ENCODE measurements at regions not wholly inside any gene's neighbourhood (a gene's known extent, or its start where the extent isn't known, plus 50 kb on each side); places are given as distances from the start of the nearest gene placed in this dataset.

DNA sequence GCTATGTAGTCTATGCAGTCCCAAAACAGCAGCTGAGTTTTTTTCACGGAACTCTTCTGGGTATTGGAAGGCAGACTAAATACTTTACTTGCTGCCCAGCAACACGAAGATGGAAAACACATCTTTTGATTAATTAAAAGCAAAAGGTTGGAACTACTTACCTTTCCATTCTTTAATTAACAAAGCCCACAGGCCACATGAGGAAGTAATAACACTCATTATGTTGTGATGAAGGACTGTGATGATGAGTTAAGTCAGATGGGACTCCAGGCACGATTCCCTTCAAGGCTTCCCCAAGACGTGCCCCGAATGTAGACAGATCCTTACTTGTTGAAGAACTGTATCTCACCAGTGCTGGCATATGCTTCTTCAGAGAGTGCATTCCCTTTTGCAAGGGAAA lies 129.0 kb downstream of the WIF1 start:
- TF ChIP-seq POGZ (CRISPR knock-in tag; IDR thresholded peaks at IDR 0.05) = no peak
- TF ChIP-seq FOSL1 (CRISPR knock-in tag; IDR thresholded peaks at IDR 0.05; ENCODE audit: borderline replicate concordance) = no peak
- no peak for TF ChIP-seq SRSF9 (IDR thresholded peaks at IDR 0.05; ENCODE audit: borderline replicate concordance, insufficient read depth, low read depth, low read length, poor library complexity, severe bottlenecking)
- TF ChIP-seq HHEX (CRISPR knock-in tag; IDR thresholded peaks at IDR 0.05) = no peak
- TF ChIP-seq SUZ12 (IDR thresholded peaks at IDR 0.05; ENCODE audit: low read depth, low read length) = no peak
- TF ChIP-seq, protein P1, sequence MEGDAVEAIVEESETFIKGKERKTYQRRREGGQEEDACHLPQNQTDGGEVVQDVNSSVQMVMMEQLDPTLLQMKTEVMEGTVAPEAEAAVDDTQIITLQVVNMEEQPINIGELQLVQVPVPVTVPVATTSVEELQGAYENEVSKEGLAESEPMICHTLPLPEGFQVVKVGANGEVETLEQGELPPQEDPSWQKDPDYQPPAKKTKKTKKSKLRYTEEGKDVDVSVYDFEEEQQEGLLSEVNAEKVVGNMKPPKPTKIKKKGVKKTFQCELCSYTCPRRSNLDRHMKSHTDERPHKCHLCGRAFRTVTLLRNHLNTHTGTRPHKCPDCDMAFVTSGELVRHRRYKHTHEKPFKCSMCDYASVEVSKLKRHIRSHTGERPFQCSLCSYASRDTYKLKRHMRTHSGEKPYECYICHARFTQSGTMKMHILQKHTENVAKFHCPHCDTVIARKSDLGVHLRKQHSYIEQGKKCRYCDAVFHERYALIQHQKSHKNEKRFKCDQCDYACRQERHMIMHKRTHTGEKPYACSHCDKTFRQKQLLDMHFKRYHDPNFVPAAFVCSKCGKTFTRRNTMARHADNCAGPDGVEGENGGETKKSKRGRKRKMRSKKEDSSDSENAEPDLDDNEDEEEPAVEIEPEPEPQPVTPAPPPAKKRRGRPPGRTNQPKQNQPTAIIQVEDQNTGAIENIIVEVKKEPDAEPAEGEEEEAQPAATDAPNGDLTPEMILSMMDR (CRISPR knock-in tag; IDR thresholded peaks at IDR 0.05) = no peak
- TF ChIP-seq TCF7L2 (IDR thresholded peaks at IDR 0.05; ENCODE audit: low read depth, low read length) = no peak
- no peak for TF ChIP-seq POLR2A (IDR thresholded peaks at IDR 0.05; ENCODE audit: insufficient read depth in 1 of 2, low read depth in 2 of 2, low read length in 2 of 2)
- no peak for TF ChIP-seq POLR2G (IDR thresholded peaks at IDR 0.05; ENCODE audit: low read depth, low read length)
- TF ChIP-seq FOXO1 (CRISPR knock-in tag; IDR thresholded peaks at IDR 0.05) = no peak
- TF ChIP-seq MAFG (CRISPR knock-in tag; IDR thresholded peaks at IDR 0.05) = no peak
- TF ChIP-seq ETV5 (CRISPR knock-in tag; IDR thresholded peaks at IDR 0.05; ENCODE audit: borderline replicate concordance) = no peak
